Right renal cortex interstitium (tissue), 3 donors: ENCODE measurements at regions not wholly inside any gene's neighbourhood (a gene's known extent, or its start where the extent isn't known, plus 50 kb on each side); places are given as distances from the start of the nearest gene placed in this dataset.

ENCODE experiments used
- DNase-seq, 3 donors: peaks; one replicate each; pipeline ENCODE4 v3.0.0-alpha.2; 2013; ENCODE audit warnings: low read depth in 3 of 3, low spot score in 2 of 3

GRCh38 chr5:3734632-3735031 lies 139.0 kb downstream of the IRX1 start:
- no peak for DNase-seq

DNA sequence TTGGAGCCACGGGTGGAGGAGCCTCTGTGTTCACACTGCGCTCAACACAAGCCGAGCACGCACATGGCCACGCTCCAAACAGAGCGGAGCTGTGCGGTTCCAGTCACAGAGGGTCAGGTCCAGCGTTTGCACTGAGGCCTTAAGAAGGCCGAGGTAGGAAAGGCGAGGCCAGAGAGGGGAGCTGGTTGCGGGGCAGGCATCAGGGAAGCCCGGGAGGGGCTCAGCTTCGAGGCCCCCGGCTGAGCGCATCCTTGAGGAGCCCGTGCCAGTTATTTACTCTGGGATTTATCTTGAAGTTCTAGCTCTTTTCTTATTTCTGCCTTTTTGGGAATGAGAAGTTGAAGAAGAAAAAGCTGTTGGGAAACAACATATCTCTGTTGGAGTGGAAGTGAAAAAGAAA lies 140.8 kb downstream of the IRX1 start:
- DNase-seq: no peak

GRCh38 chr5:3736926-3737325 lies 141.3 kb downstream of the IRX1 start:
- DNase-seq: no peak

DNA sequence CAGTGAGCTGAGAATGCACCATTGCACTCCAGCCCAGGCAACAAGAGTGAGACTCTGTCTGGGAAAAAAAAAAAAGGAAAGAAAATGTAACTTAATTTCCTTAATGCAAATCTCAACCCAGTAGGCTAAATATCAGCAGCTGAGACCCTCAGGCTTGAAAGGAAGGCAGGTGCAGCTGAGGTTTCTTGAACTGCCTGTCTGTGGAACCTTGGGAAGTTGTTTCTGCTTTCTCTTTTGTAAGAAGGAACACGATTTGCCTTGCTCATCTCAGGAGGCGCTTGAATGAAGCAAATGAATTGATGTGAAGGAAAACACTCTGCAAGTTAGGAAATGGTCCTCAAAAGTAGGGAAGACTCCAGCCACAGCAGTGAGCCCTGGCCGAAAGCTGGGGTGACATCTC lies 143.3 kb downstream of the IRX1 start:
- DNase-seq: no peak

DNA sequence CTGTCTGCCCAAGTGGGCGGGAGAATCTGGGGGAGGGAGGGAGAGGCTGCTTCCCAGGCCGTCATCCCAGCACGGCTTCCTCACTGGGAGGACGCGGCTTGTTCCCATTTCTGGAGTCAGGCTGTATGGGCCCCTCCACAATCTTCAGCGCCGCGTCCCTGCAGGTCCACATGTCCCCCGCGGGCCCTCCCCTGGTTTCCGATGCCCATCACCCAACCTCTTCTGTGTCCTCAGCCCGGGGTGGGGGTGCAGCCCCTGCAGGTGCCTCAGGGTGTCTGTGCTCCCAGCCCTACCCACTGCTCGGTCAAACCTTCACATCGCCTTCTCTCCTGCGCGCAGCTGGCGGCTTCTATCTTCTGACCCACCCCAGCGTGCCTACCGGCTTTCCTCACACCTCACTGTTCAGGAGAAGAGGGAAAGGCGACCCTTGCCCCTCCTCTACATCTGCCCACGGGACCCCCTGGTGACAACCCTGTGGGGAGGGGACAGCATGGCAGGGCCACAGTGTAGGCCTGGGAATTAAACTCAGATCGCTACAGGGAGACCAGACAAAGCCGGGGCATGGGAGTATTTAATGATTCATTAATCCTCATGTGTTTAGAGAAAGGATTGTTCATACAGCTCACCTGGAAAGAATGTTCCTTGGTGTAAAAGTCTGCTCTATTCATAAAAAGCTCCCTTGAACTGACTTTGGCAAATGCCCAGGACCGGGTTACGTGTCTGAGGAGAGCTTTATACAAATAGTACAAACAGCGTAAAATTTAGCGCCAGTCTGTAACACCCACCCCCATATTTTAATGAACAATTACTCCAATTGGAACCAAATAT lies 145.1 kb downstream of the IRX1 start:
- DNase-seq: no peak

- no peak for DNase-seq
Measured at GRCh38 chr5:3741374-3741770, 145.7 kb downstream of the IRX1 start.

GRCh38 chr5:3742750-3743149 lies 147.1 kb downstream of the IRX1 start:
- DNase-seq: no peak

DNA sequence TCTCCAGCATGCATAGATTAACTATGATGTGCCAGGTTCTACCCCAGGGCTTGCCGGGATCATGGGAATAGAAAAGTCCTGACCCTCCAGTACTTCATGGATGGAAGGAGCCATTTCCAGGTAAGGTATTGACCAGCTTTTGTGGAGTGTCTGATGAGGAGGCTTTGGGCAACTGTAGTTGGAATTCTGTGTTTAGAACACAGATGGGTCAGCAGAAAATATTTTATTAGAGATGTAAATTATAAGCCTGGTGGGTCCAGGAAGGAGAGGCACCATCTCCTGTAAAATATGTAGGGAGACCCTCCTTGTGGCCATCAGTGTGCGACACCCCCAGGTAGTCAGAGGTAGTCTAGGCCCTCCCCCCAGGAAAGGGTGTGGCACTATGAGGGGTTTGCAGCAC lies 156.2 kb downstream of the IRX1 start:
- DNase-seq: no peak

DNA sequence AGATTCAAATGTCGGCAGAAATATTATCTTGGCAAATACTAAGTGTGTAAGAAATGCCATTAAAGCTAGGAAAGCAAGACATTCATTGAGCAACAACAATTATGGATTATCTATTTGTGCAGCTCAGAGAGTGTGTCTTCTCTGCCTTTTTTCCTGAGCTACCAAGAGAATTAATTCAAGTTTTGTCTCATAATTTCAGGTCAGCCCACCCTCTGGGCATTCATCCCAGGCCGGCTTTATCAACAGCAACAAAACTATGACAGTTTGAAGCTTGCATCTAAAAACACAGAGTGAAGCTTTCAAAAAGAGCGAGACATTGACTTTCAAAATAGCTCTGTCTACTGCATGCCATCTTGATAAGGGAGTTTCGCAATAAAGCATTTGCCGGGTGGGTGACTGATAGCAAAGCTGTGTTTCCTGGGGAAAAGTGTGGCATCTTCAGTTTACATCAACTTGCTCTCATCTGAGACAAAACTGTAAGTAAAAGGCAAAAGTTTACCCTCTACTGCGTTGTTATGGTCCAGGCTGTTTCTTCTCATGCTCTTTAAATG lies 182.4 kb downstream of the IRX1 start:
- DNase-seq: no peak

GRCh38 chr5:3778945-3779344 lies 183.3 kb downstream of the IRX1 start:
- DNase-seq: no peak

GRCh38 chr5:3780278-3780677 lies 184.6 kb downstream of the IRX1 start:
- no peak for DNase-seq

GRCh38 chr5:3780907-3781306 lies 185.3 kb downstream of the IRX1 start:
- no peak for DNase-seq

DNA sequence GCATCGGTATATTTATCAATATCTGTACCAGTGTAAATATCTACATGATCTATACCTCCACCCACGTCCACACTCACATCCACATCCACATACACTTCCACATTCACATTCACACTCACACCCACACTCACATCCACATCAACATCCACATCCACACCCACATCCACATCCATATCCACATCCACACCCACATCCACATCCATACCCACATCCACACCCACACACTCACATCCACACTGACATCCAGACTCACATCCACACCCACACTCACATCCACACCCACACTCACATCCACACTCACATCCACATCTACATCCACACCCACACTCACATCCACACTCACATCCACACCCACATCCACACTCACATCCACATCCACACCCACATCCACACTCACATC lies 189.2 kb downstream of the IRX1 start:
- DNase-seq: no peak

DNA sequence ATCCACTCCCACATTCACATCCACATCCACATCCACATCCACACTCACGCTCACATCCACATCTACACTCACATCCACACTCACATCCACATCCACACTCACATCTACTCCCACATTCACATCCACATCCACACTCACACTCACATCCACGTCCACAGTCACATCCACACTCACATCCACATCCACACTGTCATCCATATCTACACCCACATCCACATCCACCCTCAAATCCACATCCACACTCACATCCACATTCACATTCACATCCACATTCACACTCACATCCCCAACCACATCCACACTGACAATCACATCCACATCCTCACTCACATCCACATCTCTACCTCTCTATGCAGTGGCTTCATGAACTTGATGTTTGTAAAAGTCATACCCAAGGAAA lies 190.5 kb downstream of the IRX1 start:
- no peak for DNase-seq

DNA sequence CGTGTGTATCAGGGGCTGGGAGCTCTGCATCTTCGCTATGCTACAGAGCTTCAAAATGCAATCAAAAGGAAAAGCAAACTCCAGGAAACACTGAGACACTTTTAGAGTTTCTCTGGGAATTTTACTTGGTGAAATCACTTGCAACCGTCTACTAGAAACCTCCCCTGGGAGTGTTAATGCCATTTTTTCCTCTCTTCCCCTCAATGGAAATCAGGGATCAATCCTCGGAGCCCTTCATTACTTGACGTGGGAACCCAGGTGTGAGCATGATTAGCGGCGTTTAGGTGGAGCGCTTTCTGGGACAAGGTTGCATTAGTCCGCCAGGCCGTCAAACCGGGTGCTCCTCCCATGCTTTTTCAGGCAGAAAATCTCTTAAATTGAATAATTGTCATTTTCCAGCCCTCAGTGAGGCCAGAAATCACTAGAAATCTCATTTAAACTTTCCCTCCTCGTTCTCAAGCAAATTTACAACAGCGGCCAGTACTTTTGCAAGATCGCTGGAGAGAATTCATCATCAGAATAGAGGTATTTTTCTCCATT lies 191.3 kb downstream of the IRX1 start:
- DNase-seq: no peak

GRCh38 chr5:3787604-3788003 lies 192.0 kb downstream of the IRX1 start:
- DNase-seq: no peak

- DNase-seq: no peak
Measured at GRCh38 chr5:3789519-3790193, 194.0 kb downstream of the IRX1 start.

- no peak for DNase-seq
Measured at GRCh38 chr5:3793162-3793561, 197.5 kb downstream of the IRX1 start.

GRCh38 chr5:3794611-3795010 lies 199.0 kb downstream of the IRX1 start:
- no peak for DNase-seq

DNA sequence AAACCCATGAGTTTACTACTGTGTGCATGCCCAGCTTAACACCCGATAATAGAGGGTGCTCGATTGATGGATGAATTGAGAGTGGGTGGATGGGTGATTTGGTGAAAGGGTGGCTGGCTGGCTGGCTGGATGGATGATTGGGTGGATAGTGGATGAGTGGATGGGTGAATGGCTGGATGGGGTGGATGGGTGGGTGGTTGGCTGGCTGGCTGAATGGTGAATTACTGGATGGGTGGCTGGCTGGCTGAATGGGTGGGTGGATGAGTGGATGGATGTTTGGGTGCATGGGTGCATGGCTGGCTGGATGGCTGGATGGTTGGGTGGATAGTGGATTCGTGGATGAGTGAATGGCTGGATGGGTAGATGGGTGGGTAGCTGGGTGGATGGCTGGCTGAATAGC lies 201.1 kb downstream of the IRX1 start:
- DNase-seq: no peak

DNA sequence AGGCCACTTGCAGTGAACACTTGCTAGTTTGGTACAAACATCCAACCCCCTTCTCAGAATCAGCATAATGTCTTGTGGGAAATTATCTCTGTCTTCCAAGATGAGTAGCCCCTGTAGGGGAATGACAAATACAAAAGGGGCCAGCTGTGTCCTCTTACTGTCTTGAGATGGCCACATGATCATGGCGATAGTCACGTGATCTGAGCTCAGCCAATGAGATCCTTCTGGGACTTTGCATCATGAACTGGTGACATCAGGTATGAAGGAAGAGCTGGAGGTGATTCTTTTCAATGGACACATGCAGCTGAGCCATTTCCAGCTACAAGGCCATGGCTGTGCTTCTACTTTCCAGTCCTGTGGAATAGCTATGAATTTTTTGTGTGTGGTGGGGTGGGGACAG lies 206.3 kb downstream of the IRX1 start:
- no peak for DNase-seq

GRCh38 chr5:3809455-3809854 lies 213.8 kb downstream of the IRX1 start:
- no peak for DNase-seq
